H9 (cell line): ENCODE measurements at regions not wholly inside any gene's neighbourhood (a gene's known extent, or its start where the extent isn't known, plus 50 kb on each side); places are given as distances from the start of the nearest gene placed in this dataset.

Experiments used
- DNase-seq: peaks from one replicate; pipeline ENCODE4 v3.0.0-alpha.2; 2017
- H2AFZ ChIP-seq: one replicate; pipeline ENCODE4 v1.6.1; 2013; ENCODE audit warnings: mild to moderate bottlenecking, low read length, control low read depth, moderate library complexity
- H2AK5ac ChIP-seq: 2 replicates; pipeline ENCODE4 v1.6.1; 2013; ENCODE audit warnings: low read length, control low read depth, mixed read lengths; ENCODE audit not compliant: insufficient read length
- H2BK120ac ChIP-seq: one replicate; pipeline ENCODE4 v1.6.1; 2013; ENCODE audit warnings: low read depth, mild to moderate bottlenecking, low read length, control low read depth, inconsistent platforms; ENCODE audit not compliant: poor library complexity, severe bottlenecking
- H2BK12ac ChIP-seq: 2 replicates; pipeline ENCODE4 v1.6.1; 2013; ENCODE audit warnings: low read length, control low read depth, mixed read lengths, low read depth; ENCODE audit not compliant: insufficient read length
- H2BK15ac ChIP-seq: 2 replicates; pipeline ENCODE4 v1.6.1; 2013; ENCODE audit warnings: low read depth, low read length, control low read depth
- H2BK20ac ChIP-seq: one replicate; pipeline ENCODE4 v1.6.1; 2013; ENCODE audit warnings: low read depth, mild to moderate bottlenecking, low read length, control low read depth, inconsistent platforms; ENCODE audit not compliant: poor library complexity, severe bottlenecking
- H2BK5ac ChIP-seq: 2 replicates; pipeline ENCODE4 v1.6.1; 2013; ENCODE audit warnings: low read length, control low read depth, mixed read lengths; ENCODE audit not compliant: insufficient read length
- H3K14ac ChIP-seq: 2 replicates; pipeline ENCODE4 v1.6.1; 2013; ENCODE audit warnings: low read length, control low read depth; ENCODE audit not compliant: insufficient read depth
- H3K18ac ChIP-seq: 2 replicates; pipeline ENCODE4 v1.6.1; 2013; ENCODE audit warnings: low read depth, mild to moderate bottlenecking, mixed read lengths, low read length, control low read depth; ENCODE audit not compliant: insufficient read length
- H3K23ac ChIP-seq: 2 replicates; pipeline ENCODE4 v1.6.1; 2013; ENCODE audit warnings: low read length, control low read depth, mixed read lengths, low read depth; ENCODE audit not compliant: insufficient read length
- H3K23me2 ChIP-seq: 2 replicates; pipeline ENCODE4 v1.6.1; 2013; ENCODE audit warnings: low read depth, mild to moderate bottlenecking, mixed read lengths, low read length, control low read depth; ENCODE audit not compliant: insufficient read length, poor library complexity, severe bottlenecking
- H3K27ac ChIP-seq: 2 replicates; pipeline ENCODE4 v1.5.1; 2013; ENCODE audit warnings: low read length, control low read depth, mixed read lengths, low read depth; ENCODE audit not compliant: insufficient read length
- H3K27me3 ChIP-seq: 2 replicates; pipeline ENCODE4 v1.6.1; 2013; ENCODE audit warnings: low read length, control low read depth, inconsistent platforms; ENCODE audit not compliant: insufficient read depth
- H3K4ac ChIP-seq: 2 replicates; pipeline ENCODE4 v1.6.1; 2013; ENCODE audit warnings: low read depth, mild to moderate bottlenecking, control low read depth, inconsistent platforms, low read length, moderate library complexity
- H3K4me1 ChIP-seq: 2 replicates; pipeline ENCODE4 v1.6.1; 2013; ENCODE audit warnings: low read length, control low read depth, inconsistent platforms; ENCODE audit not compliant: insufficient read depth
- H3K4me2 ChIP-seq: 2 replicates; pipeline ENCODE4 v1.6.1; 2013; ENCODE audit warnings: low read length, control low read depth, mixed read lengths; ENCODE audit not compliant: insufficient read length, insufficient read depth
- H3K56ac ChIP-seq: 2 replicates; pipeline ENCODE4 v1.6.1; 2013; ENCODE audit warnings: low read depth, mild to moderate bottlenecking, mixed read lengths, low read length, control low read depth; ENCODE audit not compliant: insufficient read length
- H3K79me1 ChIP-seq: 2 replicates; pipeline ENCODE4 v1.6.1; 2013; ENCODE audit warnings: low read depth, mild to moderate bottlenecking, moderate library complexity, low read length, control low read depth, inconsistent platforms; ENCODE audit not compliant: insufficient read depth, poor library complexity, severe bottlenecking
- H3K79me2 ChIP-seq: 2 replicates; pipeline ENCODE4 v1.6.1; 2013; ENCODE audit warnings: low read length, control low read depth, inconsistent platforms; ENCODE audit not compliant: insufficient read depth
- H3K9ac ChIP-seq: 2 replicates; pipeline ENCODE4 v1.6.1; 2013; ENCODE audit warnings: low read length, control low read depth, mixed read lengths; ENCODE audit not compliant: insufficient read length; ENCODE audit errors: extremely low read depth
- H3K9me3 ChIP-seq: one replicate; pipeline ENCODE4 v1.6.1; 2013; ENCODE audit warnings: low read depth, low read length, inconsistent platforms; ENCODE audit not compliant: control insufficient read depth
- H3T11ph ChIP-seq: one replicate; pipeline ENCODE4 v1.6.1; 2013; ENCODE audit warnings: mild to moderate bottlenecking, low read length, control low read depth, inconsistent platforms
- H4K20me1 ChIP-seq: one replicate; pipeline ENCODE4 v1.6.1; 2013; ENCODE audit not compliant: control insufficient read depth, insufficient read length, insufficient read depth
- H4K5ac ChIP-seq: 2 replicates; pipeline ENCODE4 v1.6.1; 2013; ENCODE audit warnings: low read depth, mild to moderate bottlenecking, mixed read lengths, low read length, control low read depth; ENCODE audit not compliant: insufficient read length
- H4K8ac ChIP-seq: replicated peaks from 2 replicates; pipeline ENCODE4 v1.6.1; 2013; ENCODE audit warnings: low read length, control low read depth, mixed read lengths, low read depth; ENCODE audit not compliant: insufficient read length
- H4K91ac ChIP-seq: 2 replicates; pipeline ENCODE4 v1.6.1; 2013; ENCODE audit warnings: low read depth, mild to moderate bottlenecking, moderate library complexity, mixed read lengths, low read length, control low read depth; ENCODE audit not compliant: insufficient read length
- H3K27ac Mint-ChIP-seq, 3 experiments: 2 replicates in 2 of 3; 3 replicates in 1 of 3; pipeline ENCODE4 v1.8.0; 2020 to 2021; ENCODE audit warnings: mixed read lengths in 3 of 3, mild to moderate bottlenecking in 1 of 3, moderate library complexity in 1 of 3
- H3K27me3 Mint-ChIP-seq: 2 replicates; pipeline ENCODE4 v1.8.0; 2021; ENCODE audit warnings: low read depth, mild to moderate bottlenecking, moderate library complexity, mixed read lengths
- H3K36me3 Mint-ChIP-seq, 3 experiments: 2 replicates in 2 of 3; 3 replicates in 1 of 3; pipeline ENCODE4 v1.8.0; 2020 to 2021; ENCODE audit warnings: low read depth in 3 of 3, mixed read lengths in 3 of 3; ENCODE audit not compliant: insufficient read depth in 1 of 3
- H3K4me1 Mint-ChIP-seq, 2 experiments: 2 replicates each; pipeline ENCODE4 v1.8.0; 2020; ENCODE audit warnings: mixed read lengths in 2 of 2
- H3K4me3 Mint-ChIP-seq, 2 experiments: 2 replicates in 1 of 2; 3 replicates in 1 of 2; pipeline ENCODE4 v1.8.0; 2020 to 2021; ENCODE audit warnings: mild to moderate bottlenecking in 2 of 2, mixed read lengths in 2 of 2, moderate library complexity in 1 of 2
- H3K9me3 Mint-ChIP-seq, 2 experiments: 2 replicates in 1 of 2; 3 replicates in 1 of 2; pipeline ENCODE4 v1.8.0; 2020; ENCODE audit warnings: mild to moderate bottlenecking in 2 of 2, mixed read lengths in 2 of 2, moderate library complexity in 1 of 2
- WGBS: extraction: QIAGEN DNeasy Blood & Tissue Kit; methylation state at CpG from one replicate; pipeline ENCODE4 v1.1.7; 2013; ENCODE audit warnings: missing lambda C conversion rate, low lambda C conversion rate, mixed read lengths; ENCODE audit not compliant: insufficient read length; ENCODE audit errors: extremely low coverage; 5-methylcytosine and 5-hydroxymethylcytosine counted together
- TF ChIP-seq, protein P1 (sequence below): fragments of 200-600 bp; sonication (generic); conservative IDR thresholded peaks from 3 replicates; pipeline ENCODE4 v1.8.0; 2021; ENCODE audit warnings: antibody characterized with exemption, mild to moderate bottlenecking

DNA sequence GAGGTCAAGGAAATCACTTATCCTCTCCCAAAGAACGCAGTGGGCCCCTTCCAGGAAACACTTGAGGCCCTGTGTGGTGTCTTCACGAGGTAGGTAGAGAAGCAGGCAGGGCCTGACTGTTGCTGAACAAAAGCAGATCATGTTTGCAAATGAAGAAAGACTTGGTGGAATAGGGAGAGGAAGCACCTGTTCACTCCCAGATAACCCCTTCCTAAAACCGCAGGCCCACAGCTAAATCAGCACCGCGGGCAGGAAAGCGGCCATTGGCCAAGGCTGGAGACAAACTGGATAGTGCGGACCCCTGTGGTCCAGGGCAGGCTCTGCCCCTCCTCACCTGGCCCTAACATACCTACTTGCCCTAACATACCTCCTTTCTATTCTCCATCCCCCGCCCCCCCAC is 64.9 kb upstream of the KLHL29 start:
- Histone ChIP-seq H2BK5ac (no peak overlapping the region), H4K5ac (no peak overlapping the region), H3K23ac (no peak overlapping the region), H3T11ph (no peak overlapping the region), H2AK5ac (no peak overlapping the region), H2BK120ac (no peak overlapping the region), H3K27me3 (no peaks in the 10 kb centered on the region), H3K79me1 (no peaks in the 10 kb centered on the region), H3K18ac (no peak overlapping the region), H3K4me1 (0 out of 2 replicates have a peak, but pooled peaks cover 3% of the 10 kb centered on the region), H3K9ac (no peak overlapping the region), H3K4ac (no peak overlapping the region), H3K14ac (no peak overlapping the region), H4K91ac (no peak overlapping the region), H3K56ac (no peak overlapping the region), H4K20me1 (no peaks in the 10 kb centered on the region), H2BK12ac (no peak overlapping the region), H3K9me3 (no peaks in the 10 kb centered on the region), H3K4me2 (no peak overlapping the region), H3K79me2 (no peaks in the 10 kb centered on the region), H3K27ac (no peak overlapping the region), H2AFZ (no peak overlapping the region), H3K23me2 (no peaks in the 10 kb centered on the region), H2BK20ac (no peak overlapping the region), H4K8ac (no peak overlapping the region), H2BK15ac (no peak overlapping the region)
- Mint-ChIP-seq H3K27me3 (peaks cover 7% of the 10 kb centered on the region), H3K4me3 (no peak overlapping the region), H3K9me3 (no peaks in the 10 kb centered on the region), H3K27ac (no peak overlapping the region), H3K4me1 (peaks cover 10 to 14% of the 10 kb centered on the region in 2 experiments; a peak in 3 of 4 replicates), H3K36me3 (no peaks in the 10 kb centered on the region)
- no CpG with 5 or more reads among the region's 8 CpGs for WGBS
- TF ChIP-seq, protein P1, sequence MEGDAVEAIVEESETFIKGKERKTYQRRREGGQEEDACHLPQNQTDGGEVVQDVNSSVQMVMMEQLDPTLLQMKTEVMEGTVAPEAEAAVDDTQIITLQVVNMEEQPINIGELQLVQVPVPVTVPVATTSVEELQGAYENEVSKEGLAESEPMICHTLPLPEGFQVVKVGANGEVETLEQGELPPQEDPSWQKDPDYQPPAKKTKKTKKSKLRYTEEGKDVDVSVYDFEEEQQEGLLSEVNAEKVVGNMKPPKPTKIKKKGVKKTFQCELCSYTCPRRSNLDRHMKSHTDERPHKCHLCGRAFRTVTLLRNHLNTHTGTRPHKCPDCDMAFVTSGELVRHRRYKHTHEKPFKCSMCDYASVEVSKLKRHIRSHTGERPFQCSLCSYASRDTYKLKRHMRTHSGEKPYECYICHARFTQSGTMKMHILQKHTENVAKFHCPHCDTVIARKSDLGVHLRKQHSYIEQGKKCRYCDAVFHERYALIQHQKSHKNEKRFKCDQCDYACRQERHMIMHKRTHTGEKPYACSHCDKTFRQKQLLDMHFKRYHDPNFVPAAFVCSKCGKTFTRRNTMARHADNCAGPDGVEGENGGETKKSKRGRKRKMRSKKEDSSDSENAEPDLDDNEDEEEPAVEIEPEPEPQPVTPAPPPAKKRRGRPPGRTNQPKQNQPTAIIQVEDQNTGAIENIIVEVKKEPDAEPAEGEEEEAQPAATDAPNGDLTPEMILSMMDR: no peak
- no peak for DNase-seq
